ENCODE measurements at regions not wholly inside any gene's neighbourhood (a gene's known extent, or its start where the extent isn't known, plus 50 kb on each side); places are given as distances from the start of the nearest gene placed in this dataset.

- no peaks in the 10 kb centered on the region for H3K27me3 ChIP-seq (ENCODE audit: insufficient read depth)
- ATAC-seq = no peak
- peaks cover 8% of the 10 kb centered on the region; the same call in 1 of the 2 replicates for H3K9me2 ChIP-seq (ENCODE audit: insufficient read depth)
- H3K79me2 ChIP-seq (replicated peaks; ENCODE audit: insufficient read depth) = no peaks in the 10 kb centered on the region
- H3K27ac ChIP-seq (ENCODE audit: low read depth) = no peak overlapping the region
- H3K4me2 ChIP-seq = no peak overlapping the region
- Mint-ChIP-seq H3K4me3 (no peak overlapping the region), H3K36me3 (ENCODE audit: low read depth) (peaks cover 3% of the 10 kb centered on the region; the same call in 1 of the 3 replicates), H3K4me1 (no peaks in the 10 kb centered on the region), H3K9me3 (peaks cover 20% of the 10 kb centered on the region), H3K27ac (no peak overlapping the region), H3K27me3 (ENCODE audit: insufficient read depth, low read depth, poor library complexity) (peaks cover 2% of the 10 kb centered on the region)
- TF ChIP-seq ZNF331 (CRISPR knock-in tag; IDR thresholded peaks at IDR 0.05; ENCODE audit: low read depth) = no peak
- no peak for TF ChIP-seq CREB1 (CRISPR knock-in tag; IDR thresholded peaks at IDR 0.05; ENCODE audit: low read depth)
- no peak for TF ChIP-seq STAT1 (IDR thresholded peaks at IDR 0.05; ENCODE audit: unreplicated experiment)
- TF ChIP-seq POLR2AphosphoS5 (IDR thresholded peaks at IDR 0.05; ENCODE audit: low read depth) = no peak
- no peak for TF ChIP-seq REST (IDR thresholded peaks at IDR 0.05; ENCODE audit: unreplicated experiment)
- TF ChIP-seq, protein P1, sequence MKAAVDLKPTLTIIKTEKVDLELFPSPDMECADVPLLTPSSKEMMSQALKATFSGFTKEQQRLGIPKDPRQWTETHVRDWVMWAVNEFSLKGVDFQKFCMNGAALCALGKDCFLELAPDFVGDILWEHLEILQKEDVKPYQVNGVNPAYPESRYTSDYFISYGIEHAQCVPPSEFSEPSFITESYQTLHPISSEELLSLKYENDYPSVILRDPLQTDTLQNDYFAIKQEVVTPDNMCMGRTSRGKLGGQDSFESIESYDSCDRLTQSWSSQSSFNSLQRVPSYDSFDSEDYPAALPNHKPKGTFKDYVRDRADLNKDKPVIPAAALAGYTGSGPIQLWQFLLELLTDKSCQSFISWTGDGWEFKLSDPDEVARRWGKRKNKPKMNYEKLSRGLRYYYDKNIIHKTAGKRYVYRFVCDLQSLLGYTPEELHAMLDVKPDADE (IDR thresholded peaks at IDR 0.05) = no peak
- TF ChIP-seq NANOG (IDR thresholded peaks at IDR 0.05; ENCODE audit: borderline replicate concordance) = no peak
- TF ChIP-seq CTCF (conservative IDR thresholded peaks at IDR 0.05; ENCODE audit: low read depth in 2 of 2) = no peak
- TF ChIP-seq JUNB (IDR thresholded peaks at IDR 0.05; ENCODE audit: unreplicated experiment) = no peak
- TF ChIP-seq EZH2phosphoT487 (IDR thresholded peaks at IDR 0.05; ENCODE audit: unreplicated experiment) = no peak
- no peak for TF ChIP-seq EZH2 (IDR thresholded peaks at IDR 0.05; ENCODE audit: low read depth, unreplicated experiment)
- TF ChIP-seq, protein P2, sequence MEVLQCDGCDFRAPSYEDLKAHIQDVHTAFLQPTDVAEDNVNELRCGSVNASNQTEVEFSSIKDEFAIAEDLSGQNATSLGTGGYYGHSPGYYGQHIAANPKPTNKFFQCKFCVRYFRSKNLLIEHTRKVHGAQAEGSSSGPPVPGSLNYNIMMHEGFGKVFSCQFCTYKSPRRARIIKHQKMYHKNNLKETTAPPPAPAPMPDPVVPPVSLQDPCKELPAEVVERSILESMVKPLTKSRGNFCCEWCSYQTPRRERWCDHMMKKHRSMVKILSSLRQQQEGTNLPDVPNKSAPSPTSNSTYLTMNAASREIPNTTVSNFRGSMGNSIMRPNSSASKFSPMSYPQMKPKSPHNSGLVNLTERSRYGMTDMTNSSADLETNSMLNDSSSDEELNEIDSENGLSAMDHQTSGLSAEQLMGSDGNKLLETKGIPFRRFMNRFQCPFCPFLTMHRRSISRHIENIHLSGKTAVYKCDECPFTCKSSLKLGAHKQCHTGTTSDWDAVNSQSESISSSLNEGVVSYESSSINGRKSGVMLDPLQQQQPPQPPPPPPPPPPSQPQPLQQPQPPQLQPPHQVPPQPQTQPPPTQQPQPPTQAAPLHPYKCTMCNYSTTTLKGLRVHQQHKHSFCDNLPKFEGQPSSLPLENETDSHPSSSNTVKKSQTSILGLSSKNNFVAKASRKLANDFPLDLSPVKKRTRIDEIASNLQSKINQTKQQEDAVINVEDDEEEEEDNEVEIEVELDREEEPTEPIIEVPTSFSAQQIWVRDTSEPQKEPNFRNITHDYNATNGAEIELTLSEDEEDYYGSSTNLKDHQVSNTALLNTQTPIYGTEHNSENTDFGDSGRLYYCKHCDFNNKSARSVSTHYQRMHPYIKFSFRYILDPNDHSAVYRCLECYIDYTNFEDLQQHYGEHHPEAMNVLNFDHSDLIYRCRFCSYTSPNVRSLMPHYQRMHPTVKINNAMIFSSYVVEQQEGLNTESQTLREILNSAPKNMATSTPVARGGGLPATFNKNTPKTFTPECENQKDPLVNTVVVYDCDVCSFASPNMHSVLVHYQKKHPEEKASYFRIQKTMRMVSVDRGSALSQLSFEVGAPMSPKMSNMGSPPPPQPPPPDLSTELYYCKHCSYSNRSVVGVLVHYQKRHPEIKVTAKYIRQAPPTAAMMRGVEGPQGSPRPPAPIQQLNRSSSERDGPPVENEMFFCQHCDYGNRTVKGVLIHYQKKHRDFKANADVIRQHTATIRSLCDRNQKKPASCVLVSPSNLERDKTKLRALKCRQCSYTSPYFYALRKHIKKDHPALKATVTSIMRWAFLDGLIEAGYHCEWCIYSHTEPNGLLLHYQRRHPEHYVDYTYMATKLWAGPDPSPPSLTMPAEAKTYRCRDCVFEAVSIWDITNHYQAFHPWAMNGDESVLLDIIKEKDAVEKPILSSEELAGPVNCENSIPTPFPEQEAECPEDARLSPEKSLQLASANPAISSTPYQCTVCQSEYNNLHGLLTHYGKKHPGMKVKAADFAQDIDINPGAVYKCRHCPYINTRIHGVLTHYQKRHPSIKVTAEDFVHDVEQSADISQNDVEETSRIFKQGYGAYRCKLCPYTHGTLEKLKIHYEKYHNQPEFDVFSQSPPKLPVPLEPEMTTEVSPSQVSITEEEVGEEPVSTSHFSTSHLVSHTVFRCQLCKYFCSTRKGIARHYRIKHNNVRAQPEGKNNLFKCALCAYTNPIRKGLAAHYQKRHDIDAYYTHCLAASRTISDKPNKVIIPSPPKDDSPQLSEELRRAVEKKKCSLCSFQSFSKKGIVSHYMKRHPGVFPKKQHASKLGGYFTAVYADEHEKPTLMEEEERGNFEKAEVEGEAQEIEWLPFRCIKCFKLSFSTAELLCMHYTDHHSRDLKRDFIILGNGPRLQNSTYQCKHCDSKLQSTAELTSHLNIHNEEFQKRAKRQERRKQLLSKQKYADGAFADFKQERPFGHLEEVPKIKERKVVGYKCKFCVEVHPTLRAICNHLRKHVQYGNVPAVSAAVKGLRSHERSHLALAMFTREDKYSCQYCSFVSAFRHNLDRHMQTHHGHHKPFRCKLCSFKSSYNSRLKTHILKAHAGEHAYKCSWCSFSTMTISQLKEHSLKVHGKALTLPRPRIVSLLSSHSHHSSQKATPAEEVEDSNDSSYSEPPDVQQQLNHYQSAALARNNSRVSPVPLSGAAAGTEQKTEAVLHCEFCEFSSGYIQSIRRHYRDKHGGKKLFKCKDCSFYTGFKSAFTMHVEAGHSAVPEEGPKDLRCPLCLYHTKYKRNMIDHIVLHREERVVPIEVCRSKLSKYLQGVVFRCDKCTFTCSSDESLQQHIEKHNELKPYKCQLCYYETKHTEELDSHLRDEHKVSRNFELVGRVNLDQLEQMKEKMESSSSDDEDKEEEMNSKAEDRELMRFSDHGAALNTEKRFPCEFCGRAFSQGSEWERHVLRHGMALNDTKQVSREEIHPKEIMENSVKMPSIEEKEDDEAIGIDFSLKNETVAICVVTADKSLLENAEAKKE (CRISPR knock-in tag; IDR thresholded peaks at IDR 0.05) = no peak
- no peak for TF ChIP-seq ZNF114 (CRISPR knock-in tag; IDR thresholded peaks at IDR 0.05)
- no peaks in the 10 kb centered on the region for H3K4me1 ChIP-seq (ENCODE audit: insufficient read depth)
- DNase-seq (ENCODE audit: low spot score) = no peak
- no peaks in the 10 kb centered on the region for H4K20me1 ChIP-seq (replicated peaks; ENCODE audit: insufficient read depth)
- no peak overlapping the region for H3K4me3 ChIP-seq
- no peak overlapping the region for H2AFZ ChIP-seq
- no peaks in the 10 kb centered on the region for H3K36me3 ChIP-seq (ENCODE audit: insufficient read depth)
- no peaks in the 10 kb centered on the region for H3F3A ChIP-seq (replicated peaks; ENCODE audit: low read depth)
Measured at GRCh38 chr13:98075048-98075447, 67.8 kb upstream of the FARP1 start.

Data from GM23338 (cell line).